NT2/D1 (cell line): ENCODE measurements at regions not wholly inside any gene's neighbourhood (a gene's known extent, or its start where the extent isn't known, plus 50 kb on each side); places are given as distances from the start of the nearest gene placed in this dataset.

Experiments used
- DNase-seq: peaks from one replicate; pipeline ENCODE4 v3.0.0-alpha.2; 2011; ENCODE audit warnings: low read depth, low spot score
- H3K27me3 ChIP-seq: 2 replicates; pipeline ENCODE4 v1.6.0; 2011; ENCODE audit warnings: mild to moderate bottlenecking; ENCODE audit not compliant: insufficient read length, insufficient read depth
- H3K36me3 ChIP-seq: 2 replicates; pipeline ENCODE4 v1.6.1; 2011; ENCODE audit warnings: mild to moderate bottlenecking, low read length, mixed read lengths; ENCODE audit not compliant: insufficient read depth, insufficient read length
- H3K4me1 ChIP-seq: 2 replicates; pipeline ENCODE4 v1.5.1; 2011; ENCODE audit not compliant: insufficient read depth, insufficient read length
- H3K4me3 ChIP-seq: 2 replicates; pipeline ENCODE4 v1.5.1; 2011; ENCODE audit warnings: low read depth; ENCODE audit not compliant: insufficient read length
- H3K9ac ChIP-seq: 2 replicates; pipeline ENCODE4 v1.6.0; 2011; ENCODE audit warnings: low read depth; ENCODE audit not compliant: insufficient read length
- H3K9me3 ChIP-seq: 2 replicates; pipeline ENCODE4 v1.5.1; 2011; ENCODE audit warnings: mild to moderate bottlenecking, low read length; ENCODE audit not compliant: insufficient read depth
- SUZ12 ChIP-seq: IDR thresholded peaks from 2 replicates; pipeline ENCODE4 v1.6.1; 2011; ENCODE audit not compliant: insufficient read length, insufficient read depth; ENCODE audit errors: extremely low read depth
- YY1 ChIP-seq: IDR thresholded peaks from 2 replicates; pipeline ENCODE4 v1.6.1; 2011; ENCODE audit not compliant: insufficient read length, insufficient read depth
- ZNF274 ChIP-seq: IDR thresholded peaks from 2 replicates; pipeline ENCODE4 v1.6.1; 2011; ENCODE audit warnings: mild to moderate bottlenecking, low read depth, low read length

DNA sequence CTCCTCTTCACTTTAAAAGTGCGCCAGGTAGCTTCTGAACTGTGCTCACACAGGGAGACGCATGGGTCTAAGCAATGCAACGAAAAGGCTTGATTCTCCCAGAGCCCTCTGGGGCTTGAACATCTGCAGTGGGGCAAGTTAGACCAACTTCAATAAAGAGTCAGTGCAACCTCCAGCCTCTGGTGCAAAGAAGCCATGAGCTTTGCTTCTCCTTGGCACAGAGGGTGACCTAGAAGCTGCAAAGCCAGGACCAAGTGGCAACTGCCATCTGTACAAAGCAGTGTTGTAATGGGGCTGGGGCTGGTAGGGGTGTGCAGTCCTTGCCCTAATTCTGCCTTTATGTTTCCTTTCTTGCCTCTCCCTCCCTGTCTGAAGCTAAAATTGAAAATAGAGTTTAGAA, 219.0 kb upstream of the CD96 start:
- H3K9me3 ChIP-seq, result no peaks in the 10 kb centered on the region
- DNase-seq, result no peak
- H3K36me3 ChIP-seq, result no peaks in the 10 kb centered on the region
- TF ChIP-seq ZNF274 (no peak), YY1 (no peak), SUZ12 (no peak)
- H3K9ac ChIP-seq, result no peak overlapping the region
- no peaks in the 10 kb centered on the region for H3K4me1 ChIP-seq
- H3K4me3 ChIP-seq, result no peak overlapping the region
- no peaks in the 10 kb centered on the region for H3K27me3 ChIP-seq

DNA sequence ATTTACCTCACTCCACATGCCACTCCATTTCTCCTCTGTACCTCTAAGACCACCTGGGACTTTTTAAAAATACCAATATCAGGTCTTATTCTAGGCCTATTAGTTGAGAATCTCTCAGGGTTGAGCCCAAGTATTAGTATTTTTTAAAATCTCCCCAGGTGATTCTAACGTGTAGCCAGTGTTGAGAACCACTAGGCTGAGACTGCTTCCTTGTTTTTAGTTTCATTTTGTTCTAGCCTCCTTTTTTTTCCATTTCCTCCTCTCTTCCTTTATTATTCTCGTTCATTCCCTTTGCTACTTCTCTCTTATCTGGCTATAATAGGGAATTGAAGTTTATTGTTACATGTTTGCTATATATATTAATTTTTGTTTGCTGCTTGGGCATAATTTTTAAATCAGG, 217.8 kb upstream of the CD96 start:
- Histone ChIP-seq H3K9ac (no peak overlapping the region), H3K36me3 (no peaks in the 10 kb centered on the region), H3K4me3 (no peak overlapping the region), H3K9me3 (no peaks in the 10 kb centered on the region), H3K27me3 (no peaks in the 10 kb centered on the region), H3K4me1 (no peaks in the 10 kb centered on the region)
- TF ChIP-seq ZNF274 (no peak), SUZ12 (no peak), YY1 (no peak)
- no peak for DNase-seq

DNA sequence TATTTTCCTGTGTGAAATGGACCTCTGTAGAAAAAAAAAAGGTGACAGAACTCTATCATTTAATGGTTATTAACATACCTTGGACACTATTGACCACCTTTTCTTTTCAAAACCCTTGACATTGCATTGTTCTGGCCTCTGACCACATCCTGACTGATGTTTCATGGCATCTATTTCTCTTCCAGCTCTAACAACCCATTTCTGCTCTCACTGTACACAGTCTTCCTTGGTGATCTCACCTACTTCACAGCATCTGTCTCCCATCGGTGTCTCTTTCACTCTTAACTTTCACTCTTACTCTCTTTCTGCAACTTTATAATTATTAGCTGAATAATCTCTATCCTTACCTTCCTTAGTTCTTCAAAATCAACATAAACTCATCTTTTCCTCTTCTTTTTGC, 217.4 kb upstream of the CD96 start:
- DNase-seq, result no peak
- no peaks in the 10 kb centered on the region for H3K4me1 ChIP-seq
- H3K27me3 ChIP-seq, result no peaks in the 10 kb centered on the region
- TF ChIP-seq SUZ12, result no peak
- no peak for TF ChIP-seq ZNF274
- TF ChIP-seq YY1, result no peak
- no peak overlapping the region for H3K9ac ChIP-seq
- no peaks in the 10 kb centered on the region for H3K36me3 ChIP-seq
- H3K9me3 ChIP-seq, result no peaks in the 10 kb centered on the region
- H3K4me3 ChIP-seq, result no peak overlapping the region

DNA sequence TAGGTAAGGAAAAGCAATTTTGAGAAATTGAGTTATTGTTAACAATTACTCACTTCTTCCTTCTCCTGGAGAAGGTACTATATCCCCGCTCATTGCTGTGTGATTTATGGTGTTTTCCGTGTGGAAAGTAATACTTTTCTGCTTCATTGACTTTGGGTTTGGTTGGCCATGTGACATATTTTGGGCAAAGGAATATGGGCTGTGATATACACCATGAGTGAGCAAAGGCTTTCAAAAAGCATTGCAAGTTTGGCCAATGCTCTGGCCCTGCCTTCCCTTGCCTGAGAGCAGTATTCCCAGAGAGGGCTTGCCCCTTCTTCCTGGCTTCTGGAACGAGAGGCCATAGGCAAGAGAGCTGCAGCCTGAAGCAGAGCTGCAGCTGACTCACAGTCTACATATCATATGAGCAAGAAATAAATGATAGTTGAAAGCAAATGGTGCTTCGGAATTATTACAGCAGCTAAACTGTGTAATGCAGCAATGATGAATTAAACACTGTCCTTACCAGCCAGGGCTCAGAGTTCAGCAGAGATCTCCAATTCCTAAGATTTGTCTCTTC, 216.8 kb upstream of the CD96 start:
- Histone ChIP-seq H3K27me3 (no peaks in the 10 kb centered on the region), H3K4me3 (no peak overlapping the region), H3K9me3 (no peaks in the 10 kb centered on the region), H3K36me3 (no peaks in the 10 kb centered on the region), H3K4me1 (no peaks in the 10 kb centered on the region), H3K9ac (no peak overlapping the region)
- no peak for DNase-seq
- no peak for TF ChIP-seq ZNF274
- TF ChIP-seq SUZ12, result no peak
- TF ChIP-seq YY1, result no peak

DNA sequence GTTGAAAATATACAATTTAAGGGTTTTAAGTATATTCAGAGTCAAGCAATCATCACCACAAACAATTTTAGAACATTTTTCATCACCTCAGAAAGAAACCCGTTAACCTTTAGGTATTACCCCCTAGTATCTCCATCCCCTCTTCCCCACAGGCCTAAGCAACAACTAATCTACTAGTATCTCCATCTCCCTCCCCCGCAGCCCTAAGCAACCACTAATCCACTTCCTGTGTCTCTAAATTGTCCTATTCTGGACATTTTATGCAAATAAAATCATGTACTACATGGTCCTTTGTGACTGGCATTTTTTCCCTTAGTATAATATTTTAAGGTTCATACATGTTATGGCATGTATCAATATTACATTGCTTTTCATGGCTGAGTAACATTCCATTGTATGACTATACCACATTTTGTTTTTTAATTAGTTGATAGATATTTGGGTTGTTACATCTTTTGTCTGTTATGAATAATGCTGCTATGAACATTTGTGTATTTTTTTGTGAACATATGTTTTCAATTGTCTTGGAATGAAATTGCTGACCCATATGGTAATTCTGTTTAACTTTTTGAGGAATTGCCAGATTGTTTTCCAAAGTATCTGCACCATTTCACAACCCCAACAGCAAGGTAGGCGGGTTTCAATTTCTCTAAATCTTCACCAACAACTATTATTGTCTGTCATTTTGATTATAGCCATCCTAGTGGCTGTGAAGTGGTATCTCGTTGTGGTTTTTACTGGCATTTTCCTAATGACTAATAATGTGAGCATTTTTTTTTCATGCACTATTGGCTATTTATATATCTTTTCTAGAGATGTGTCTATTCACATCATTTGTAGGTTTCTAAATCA, 215.6 kb upstream of the CD96 start:
- Histone ChIP-seq H3K4me1 (no peaks in the 10 kb centered on the region), H3K27me3 (no peaks in the 10 kb centered on the region), H3K9ac (no peak overlapping the region), H3K4me3 (no peak overlapping the region), H3K36me3 (no peaks in the 10 kb centered on the region), H3K9me3 (no peaks in the 10 kb centered on the region)
- TF ChIP-seq SUZ12 (no peak), YY1 (no peak), ZNF274 (no peak)
- DNase-seq, result no peak

DNA sequence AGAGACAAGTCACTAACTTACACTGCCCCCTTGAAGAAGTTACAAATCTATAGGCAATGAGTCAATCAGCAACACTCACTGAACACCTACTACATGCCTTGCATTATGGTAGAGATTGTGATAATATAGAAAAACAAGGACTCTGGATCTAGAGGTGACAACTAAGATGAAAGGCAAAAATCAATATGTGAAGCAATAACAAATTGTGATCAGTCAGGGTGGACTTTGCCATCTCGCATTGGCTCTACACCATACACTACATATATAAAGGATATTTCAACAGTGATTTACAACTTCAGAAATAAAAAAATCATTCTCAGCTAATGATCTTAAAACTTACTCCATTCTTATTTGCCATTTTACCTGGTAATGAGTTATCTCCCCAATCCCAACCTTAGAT, 210.7 kb upstream of the CD96 start:
- H3K9me3 ChIP-seq, result no peaks in the 10 kb centered on the region
- H3K9ac ChIP-seq, result no peak overlapping the region
- H3K36me3 ChIP-seq, result no peaks in the 10 kb centered on the region
- H3K4me1 ChIP-seq, result no peaks in the 10 kb centered on the region
- TF ChIP-seq YY1 (no peak), ZNF274 (no peak)
- no peak overlapping the region for H3K4me3 ChIP-seq
- H3K27me3 ChIP-seq, result no peaks in the 10 kb centered on the region
- no peak for DNase-seq

DNA sequence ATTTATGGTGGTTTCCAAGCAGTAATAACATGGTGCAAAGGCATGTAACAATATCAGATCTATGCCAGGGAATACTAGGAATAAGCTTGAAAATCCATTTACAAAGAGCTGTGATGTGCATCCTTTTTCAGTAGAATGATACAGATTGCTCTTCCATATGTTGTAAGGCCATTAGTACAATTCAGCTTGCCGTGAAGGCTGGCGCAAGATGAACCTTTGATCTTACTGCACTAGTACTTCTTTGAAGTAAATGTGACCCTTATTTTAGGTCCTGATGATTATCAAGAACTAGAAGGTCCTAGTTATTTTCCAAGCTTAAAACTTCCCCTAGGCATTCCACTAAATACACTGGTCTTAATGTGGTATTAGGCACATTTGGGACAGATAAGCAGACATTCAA, 210.1 kb upstream of the CD96 start:
- H3K4me3 ChIP-seq, result no peak overlapping the region
- H3K9me3 ChIP-seq, result no peaks in the 10 kb centered on the region
- no peak for TF ChIP-seq YY1
- no peak for TF ChIP-seq SUZ12
- no peak for TF ChIP-seq ZNF274
- H3K9ac ChIP-seq, result no peak overlapping the region
- H3K27me3 ChIP-seq, result no peaks in the 10 kb centered on the region
- H3K36me3 ChIP-seq, result no peaks in the 10 kb centered on the region
- H3K4me1 ChIP-seq, result no peaks in the 10 kb centered on the region
- no peak for DNase-seq
